ENCODE measurements at regions not wholly inside any gene's neighbourhood (a gene's known extent, or its start where the extent isn't known, plus 50 kb on each side); places are given as distances from the start of the nearest gene placed in this dataset.

DNA sequence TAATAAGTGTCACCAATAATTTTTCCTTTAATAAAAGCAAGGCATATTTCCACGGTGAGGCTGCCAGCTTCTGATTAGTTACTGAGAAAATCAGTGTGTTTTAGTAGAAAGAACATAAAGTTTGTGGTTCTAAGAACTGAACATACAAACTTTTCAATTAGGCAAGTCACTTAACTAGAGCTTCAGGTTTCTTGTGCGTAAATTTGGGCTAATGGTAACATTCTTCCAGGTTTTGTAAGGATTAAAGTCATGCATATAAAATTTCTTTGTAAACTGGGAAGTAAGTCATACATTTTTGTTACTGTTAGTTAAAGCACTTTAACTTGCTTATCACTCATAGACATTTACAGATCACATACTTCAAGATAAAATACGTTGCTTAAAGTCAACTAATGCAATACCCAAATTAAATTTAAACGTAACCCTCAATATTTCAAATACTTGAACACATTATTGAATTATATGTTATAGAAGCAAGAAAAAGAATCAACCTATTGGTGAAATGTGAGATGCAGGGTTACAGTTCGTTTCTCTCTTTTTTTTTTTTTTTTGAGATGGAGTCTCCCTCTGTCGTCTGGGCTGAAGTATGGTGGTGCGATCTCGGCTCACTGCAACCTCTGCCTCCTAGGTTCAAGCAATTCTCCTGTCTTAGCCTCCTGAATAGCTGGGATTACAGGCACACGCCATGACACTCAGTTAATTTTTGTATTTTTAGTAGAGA is 327.3 kb upstream of the NOX3 start:
- Histone ChIP-seq H3K36me3 (no peaks in the 10 kb centered on the region), H3K4me1 (no peaks in the 10 kb centered on the region), H3K27me3 (no peaks in the 10 kb centered on the region), H3K4me3 (ENCODE audit: low read depth, low read length) (no peak overlapping the region), H3K9me3 (no peaks in the 10 kb centered on the region)
- TF ChIP-seq, protein P1, sequence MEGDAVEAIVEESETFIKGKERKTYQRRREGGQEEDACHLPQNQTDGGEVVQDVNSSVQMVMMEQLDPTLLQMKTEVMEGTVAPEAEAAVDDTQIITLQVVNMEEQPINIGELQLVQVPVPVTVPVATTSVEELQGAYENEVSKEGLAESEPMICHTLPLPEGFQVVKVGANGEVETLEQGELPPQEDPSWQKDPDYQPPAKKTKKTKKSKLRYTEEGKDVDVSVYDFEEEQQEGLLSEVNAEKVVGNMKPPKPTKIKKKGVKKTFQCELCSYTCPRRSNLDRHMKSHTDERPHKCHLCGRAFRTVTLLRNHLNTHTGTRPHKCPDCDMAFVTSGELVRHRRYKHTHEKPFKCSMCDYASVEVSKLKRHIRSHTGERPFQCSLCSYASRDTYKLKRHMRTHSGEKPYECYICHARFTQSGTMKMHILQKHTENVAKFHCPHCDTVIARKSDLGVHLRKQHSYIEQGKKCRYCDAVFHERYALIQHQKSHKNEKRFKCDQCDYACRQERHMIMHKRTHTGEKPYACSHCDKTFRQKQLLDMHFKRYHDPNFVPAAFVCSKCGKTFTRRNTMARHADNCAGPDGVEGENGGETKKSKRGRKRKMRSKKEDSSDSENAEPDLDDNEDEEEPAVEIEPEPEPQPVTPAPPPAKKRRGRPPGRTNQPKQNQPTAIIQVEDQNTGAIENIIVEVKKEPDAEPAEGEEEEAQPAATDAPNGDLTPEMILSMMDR (IDR thresholded peaks at IDR 0.05; ENCODE audit: low read depth, low read length): no peak
- DNase-seq: no peak

DNA sequence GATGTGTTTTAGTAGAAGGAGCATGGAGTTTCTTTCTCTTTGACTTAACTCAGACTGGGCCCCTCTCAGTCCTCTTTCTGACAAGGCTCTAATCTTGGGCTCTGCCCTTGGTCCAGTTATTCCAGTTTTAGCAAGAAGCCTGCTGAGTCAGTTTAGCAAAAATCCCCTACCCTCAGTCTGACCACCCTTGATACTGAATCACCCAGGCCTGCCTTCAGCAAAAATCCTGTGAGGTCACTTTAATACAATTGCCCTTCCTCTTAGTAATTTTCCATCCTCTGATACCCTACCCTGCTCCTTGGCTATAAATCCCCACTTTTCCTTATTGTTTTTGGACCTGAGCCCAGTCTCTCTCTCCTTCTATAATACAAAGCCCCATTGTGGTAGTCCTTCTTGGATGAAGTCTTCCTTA is 326.7 kb upstream of the NOX3 start:
- no peaks in the 10 kb centered on the region for H3K27me3 ChIP-seq
- TF ChIP-seq, protein P1 (IDR thresholded peaks at IDR 0.05; ENCODE audit: low read depth, low read length): no peak
- H3K4me1 ChIP-seq: peaks cover under 1% of the 10 kb centered on the region
- no peak overlapping the region for H3K4me3 ChIP-seq (ENCODE audit: low read depth, low read length)
- no peak for DNase-seq
- no peaks in the 10 kb centered on the region for H3K9me3 ChIP-seq
- no peaks in the 10 kb centered on the region for H3K36me3 ChIP-seq

DNA sequence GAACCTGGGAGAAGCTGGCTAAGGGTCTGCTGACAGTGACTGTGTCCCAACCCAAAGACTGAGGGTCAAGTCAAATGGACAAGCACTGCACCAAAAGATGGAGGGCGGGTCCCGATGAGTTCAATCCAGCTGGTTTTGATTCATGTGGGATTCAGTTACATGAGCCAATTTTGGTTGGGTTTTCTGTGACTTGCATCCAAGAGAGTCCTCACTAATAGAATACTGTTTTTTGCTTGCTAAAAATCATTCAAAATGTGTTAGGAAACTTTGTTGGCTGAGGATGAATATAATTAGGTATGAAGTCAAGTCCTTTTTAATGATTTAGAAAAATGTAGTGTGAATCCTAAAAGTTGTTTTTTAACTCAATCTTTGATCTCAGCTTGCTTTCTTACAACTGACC is 323.8 kb upstream of the NOX3 start:
- TF ChIP-seq, protein P1 (IDR thresholded peaks at IDR 0.05; ENCODE audit: low read depth, low read length): no peak
- Histone ChIP-seq H3K9me3 (no peaks in the 10 kb centered on the region), H3K27me3 (no peaks in the 10 kb centered on the region), H3K36me3 (no peaks in the 10 kb centered on the region), H3K4me1 (peaks cover 3% of the 10 kb centered on the region), H3K4me3 (ENCODE audit: low read depth, low read length) (no peak overlapping the region)
- no peak for DNase-seq

DNA sequence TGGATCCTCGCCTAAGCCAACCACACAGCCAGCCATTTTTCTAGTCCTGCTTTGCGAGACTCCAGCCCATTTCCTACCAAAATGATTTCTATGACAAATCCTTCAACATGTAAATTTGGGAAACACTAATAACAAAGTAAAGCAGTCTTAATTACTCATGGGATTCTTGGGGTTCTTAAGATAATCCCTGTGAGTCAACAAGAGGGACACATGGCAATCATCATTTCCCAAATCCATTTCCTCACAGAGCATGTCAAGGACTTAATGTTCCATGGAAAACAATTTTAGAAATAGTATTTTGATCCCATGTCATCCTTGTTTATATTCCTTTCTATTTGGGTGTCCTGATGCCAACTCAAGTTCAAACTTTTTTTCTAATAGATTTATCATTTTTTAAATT is 322.7 kb upstream of the NOX3 start:
- Histone ChIP-seq H3K4me3 (ENCODE audit: low read depth, low read length) (no peak overlapping the region), H3K4me1 (peaks cover 3% of the 10 kb centered on the region), H3K9me3 (no peaks in the 10 kb centered on the region), H3K27me3 (no peaks in the 10 kb centered on the region), H3K36me3 (no peaks in the 10 kb centered on the region)
- no peak for DNase-seq
- TF ChIP-seq, protein P1 (IDR thresholded peaks at IDR 0.05; ENCODE audit: low read depth, low read length): no peak

DNA sequence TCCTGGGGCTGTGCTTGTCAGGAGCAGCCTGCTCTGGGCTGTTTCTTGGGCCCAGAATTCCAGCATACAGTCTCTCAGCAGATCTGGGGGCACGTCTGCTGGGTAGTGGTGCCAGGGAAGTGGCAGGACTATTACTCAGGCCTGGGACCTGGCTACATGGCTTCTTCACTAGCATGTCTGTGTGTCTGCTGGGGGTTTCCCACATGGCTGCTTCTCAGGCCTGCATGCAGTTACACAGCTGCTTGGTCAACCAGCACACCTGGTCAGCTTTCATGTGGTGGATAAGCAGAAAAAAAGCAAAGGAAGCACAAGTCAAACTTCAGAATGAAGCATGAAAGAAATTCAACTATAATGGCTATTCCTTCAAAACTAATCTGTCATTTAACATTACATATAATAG is 316.2 kb upstream of the NOX3 start:
- TF ChIP-seq, protein P1 (IDR thresholded peaks at IDR 0.05; ENCODE audit: low read depth, low read length): no peak
- no peaks in the 10 kb centered on the region for H3K4me1 ChIP-seq
- no peak for DNase-seq
- H3K9me3 ChIP-seq: no peaks in the 10 kb centered on the region
- H3K27me3 ChIP-seq: no peaks in the 10 kb centered on the region
- no peak overlapping the region for H3K4me3 ChIP-seq (ENCODE audit: low read depth, low read length)
- no peaks in the 10 kb centered on the region for H3K36me3 ChIP-seq

DNA sequence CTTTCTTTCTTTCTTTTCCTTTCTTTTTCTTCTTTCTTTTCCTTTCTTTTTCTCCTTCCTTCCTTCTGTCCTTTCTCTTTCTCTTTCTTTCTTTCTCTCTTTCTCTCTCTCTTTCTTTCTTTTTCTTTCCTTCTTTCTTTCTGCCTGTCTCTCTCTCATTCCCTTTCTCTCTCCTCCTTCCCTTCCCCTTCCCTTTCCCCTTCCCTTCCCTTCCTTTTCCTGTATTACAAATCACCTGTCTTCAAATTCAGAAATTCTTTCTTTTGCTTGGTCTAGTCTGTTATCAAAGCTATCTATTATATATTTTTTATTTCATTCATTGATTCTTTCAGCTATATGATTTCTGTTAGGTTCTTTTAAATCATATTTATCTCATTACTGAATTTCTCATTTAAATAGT is 315.2 kb upstream of the NOX3 start:
- no peaks in the 10 kb centered on the region for H3K36me3 ChIP-seq
- H3K4me3 ChIP-seq (ENCODE audit: low read depth, low read length): no peak overlapping the region
- H3K9me3 ChIP-seq: no peaks in the 10 kb centered on the region
- no peaks in the 10 kb centered on the region for H3K27me3 ChIP-seq
- no peak for DNase-seq
- H3K4me1 ChIP-seq: no peaks in the 10 kb centered on the region
- TF ChIP-seq, protein P1 (IDR thresholded peaks at IDR 0.05; ENCODE audit: low read depth, low read length): no peak

Data from BE2C (cell line).